ENCODE measurements at regions not wholly inside any gene's neighbourhood (a gene's known extent, or its start where the extent isn't known, plus 50 kb on each side); places are given as distances from the start of the nearest gene placed in this dataset.

- Histone ChIP-seq H3K4me2 (ENCODE audit: low read length) (no peak overlapping the region), H3K27ac (no peak overlapping the region)
- TF ChIP-seq, protein P1, sequence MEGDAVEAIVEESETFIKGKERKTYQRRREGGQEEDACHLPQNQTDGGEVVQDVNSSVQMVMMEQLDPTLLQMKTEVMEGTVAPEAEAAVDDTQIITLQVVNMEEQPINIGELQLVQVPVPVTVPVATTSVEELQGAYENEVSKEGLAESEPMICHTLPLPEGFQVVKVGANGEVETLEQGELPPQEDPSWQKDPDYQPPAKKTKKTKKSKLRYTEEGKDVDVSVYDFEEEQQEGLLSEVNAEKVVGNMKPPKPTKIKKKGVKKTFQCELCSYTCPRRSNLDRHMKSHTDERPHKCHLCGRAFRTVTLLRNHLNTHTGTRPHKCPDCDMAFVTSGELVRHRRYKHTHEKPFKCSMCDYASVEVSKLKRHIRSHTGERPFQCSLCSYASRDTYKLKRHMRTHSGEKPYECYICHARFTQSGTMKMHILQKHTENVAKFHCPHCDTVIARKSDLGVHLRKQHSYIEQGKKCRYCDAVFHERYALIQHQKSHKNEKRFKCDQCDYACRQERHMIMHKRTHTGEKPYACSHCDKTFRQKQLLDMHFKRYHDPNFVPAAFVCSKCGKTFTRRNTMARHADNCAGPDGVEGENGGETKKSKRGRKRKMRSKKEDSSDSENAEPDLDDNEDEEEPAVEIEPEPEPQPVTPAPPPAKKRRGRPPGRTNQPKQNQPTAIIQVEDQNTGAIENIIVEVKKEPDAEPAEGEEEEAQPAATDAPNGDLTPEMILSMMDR (IDR thresholded peaks at IDR 0.05): no peak
Measured at GRCh38 chr16:13766334-13766733, 153.6 kb upstream of the ERCC4 start.

GRCh38 chr16:13767215-13767614, 152.7 kb upstream of the ERCC4 start:
- no peak overlapping the region for H3K4me3 ChIP-seq (ENCODE audit: low read depth, low read length)
- H3K79me2 ChIP-seq: no peaks in the 10 kb centered on the region
- H3K4me2 ChIP-seq (ENCODE audit: low read length): no peak overlapping the region
- H3K9ac ChIP-seq: no peak overlapping the region
- no peaks in the 10 kb centered on the region for H3K27me3 ChIP-seq (ENCODE audit: control insufficient read depth, insufficient read depth, low read length)
- no peaks in the 10 kb centered on the region for H3K4me1 ChIP-seq
- H2AFZ ChIP-seq: no peak overlapping the region
- no peaks in the 10 kb centered on the region for H3K9me3 ChIP-seq (ENCODE audit: control insufficient read depth, low read length)
- H3K36me3 ChIP-seq (ENCODE audit: control insufficient read depth, insufficient read depth, low read length): no peaks in the 10 kb centered on the region
- no peak overlapping the region for H3K27ac ChIP-seq
- TF ChIP-seq, protein P1 (IDR thresholded peaks at IDR 0.05): peak; percentile 18

More at GRCh38 chr16:13766334-13766733, 153.6 kb upstream of the ERCC4 start:
- no peaks in the 10 kb centered on the region for H3K9me3 ChIP-seq (ENCODE audit: control insufficient read depth, low read length)
- no peak overlapping the region for H3K4me3 ChIP-seq (ENCODE audit: low read depth, low read length)
- H3K4me1 ChIP-seq: no peaks in the 10 kb centered on the region
- H3K36me3 ChIP-seq (ENCODE audit: control insufficient read depth, insufficient read depth, low read length): no peaks in the 10 kb centered on the region
- no peak overlapping the region for H2AFZ ChIP-seq
- H3K27me3 ChIP-seq (ENCODE audit: control insufficient read depth, insufficient read depth, low read length): no peaks in the 10 kb centered on the region
- H3K9ac ChIP-seq: no peak overlapping the region
- no peaks in the 10 kb centered on the region for H3K79me2 ChIP-seq

DNA sequence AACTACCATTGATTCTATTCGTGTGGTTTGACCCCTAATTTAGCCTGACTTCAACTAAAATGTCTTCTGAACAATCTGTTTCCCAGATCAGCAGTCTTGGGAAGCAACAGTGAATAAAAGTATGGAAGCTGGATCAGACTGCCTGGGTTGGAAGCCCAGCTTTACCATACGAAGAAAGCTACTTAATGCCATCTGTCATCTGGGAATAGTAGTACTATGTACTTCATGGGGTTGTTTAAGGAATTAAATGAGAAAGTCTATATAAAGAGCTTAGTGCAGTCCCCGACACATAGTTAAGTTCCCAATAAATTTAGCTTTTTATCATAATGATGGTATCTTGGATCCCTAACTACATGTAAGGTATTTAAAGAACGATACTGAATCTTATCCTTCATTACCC, 151.5 kb upstream of the ERCC4 start:
- Histone ChIP-seq H3K79me2 (no peaks in the 10 kb centered on the region), H3K9ac (no peak overlapping the region), H3K36me3 (ENCODE audit: control insufficient read depth, insufficient read depth, low read length) (no peaks in the 10 kb centered on the region), H3K27me3 (ENCODE audit: control insufficient read depth, insufficient read depth, low read length) (no peaks in the 10 kb centered on the region), H3K4me1 (no peaks in the 10 kb centered on the region), H3K27ac (no peak overlapping the region), H3K4me3 (ENCODE audit: low read depth, low read length) (no peak overlapping the region), H3K4me2 (ENCODE audit: low read length) (no peak overlapping the region), H2AFZ (no peak overlapping the region), H3K9me3 (ENCODE audit: control insufficient read depth, low read length) (no peaks in the 10 kb centered on the region)
- TF ChIP-seq, protein P1 (IDR thresholded peaks at IDR 0.05): no peak

GRCh38 chr16:13770436-13770835, 149.5 kb upstream of the ERCC4 start:
- Histone ChIP-seq H3K4me3 (ENCODE audit: low read depth, low read length) (no peak overlapping the region), H3K27me3 (ENCODE audit: control insufficient read depth, insufficient read depth, low read length) (no peaks in the 10 kb centered on the region), H2AFZ (no peak overlapping the region)

DNA sequence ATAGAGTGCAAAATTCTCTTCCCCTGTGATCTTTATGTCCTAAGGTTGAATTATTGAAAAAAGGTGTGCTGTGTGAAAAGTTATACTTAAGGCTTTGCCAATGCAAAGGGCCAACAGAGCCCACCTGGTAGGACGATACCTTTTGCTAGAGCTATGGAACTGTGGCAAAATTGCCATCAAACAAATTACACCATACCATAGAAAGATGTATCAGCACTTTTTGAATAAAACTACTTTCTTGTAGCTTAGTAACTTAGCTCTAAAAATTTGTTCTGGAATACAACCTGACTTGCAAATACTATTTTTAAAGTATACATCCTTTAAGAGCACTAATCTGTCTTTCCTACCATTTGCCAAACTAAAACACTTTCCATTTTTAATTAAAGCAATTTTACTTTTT, 147.2 kb upstream of the ERCC4 start:
- H2AFZ ChIP-seq: no peak overlapping the region
- no peaks in the 10 kb centered on the region for H3K27me3 ChIP-seq (ENCODE audit: control insufficient read depth, insufficient read depth, low read length)
- no peaks in the 10 kb centered on the region for H3K79me2 ChIP-seq
- TF ChIP-seq, protein P1 (IDR thresholded peaks at IDR 0.05): no peak
- H3K9me3 ChIP-seq (ENCODE audit: control insufficient read depth, low read length): no peaks in the 10 kb centered on the region
- no peak overlapping the region for H3K4me3 ChIP-seq (ENCODE audit: low read depth, low read length)
- H3K4me1 ChIP-seq: no peaks in the 10 kb centered on the region
- no peaks in the 10 kb centered on the region for H3K36me3 ChIP-seq (ENCODE audit: control insufficient read depth, insufficient read depth, low read length)
- no peak overlapping the region for H3K27ac ChIP-seq
- no peak overlapping the region for H3K4me2 ChIP-seq (ENCODE audit: low read length)
- H3K9ac ChIP-seq: no peak overlapping the region

More at GRCh38 chr16:13770436-13770835, 149.5 kb upstream of the ERCC4 start:
- H3K4me1 ChIP-seq: no peaks in the 10 kb centered on the region
- TF ChIP-seq, protein P1 (IDR thresholded peaks at IDR 0.05): no peak
- H3K9ac ChIP-seq: no peak overlapping the region
- no peaks in the 10 kb centered on the region for H3K9me3 ChIP-seq (ENCODE audit: control insufficient read depth, low read length)
- H3K36me3 ChIP-seq (ENCODE audit: control insufficient read depth, insufficient read depth, low read length): no peaks in the 10 kb centered on the region
- no peak overlapping the region for H3K4me2 ChIP-seq (ENCODE audit: low read length)
- H3K79me2 ChIP-seq: no peaks in the 10 kb centered on the region
- no peak overlapping the region for H3K27ac ChIP-seq
